ENCODE measurements at regions not wholly inside any gene's neighbourhood (a gene's known extent, or its start where the extent isn't known, plus 50 kb on each side); places are given as distances from the start of the nearest gene placed in this dataset.
"Not testable (repeated sequence)": the region's sequence is repeated elsewhere in the genome, so short reads cannot be mapped to it uniquely, and the experiment has no call there.

DNA sequence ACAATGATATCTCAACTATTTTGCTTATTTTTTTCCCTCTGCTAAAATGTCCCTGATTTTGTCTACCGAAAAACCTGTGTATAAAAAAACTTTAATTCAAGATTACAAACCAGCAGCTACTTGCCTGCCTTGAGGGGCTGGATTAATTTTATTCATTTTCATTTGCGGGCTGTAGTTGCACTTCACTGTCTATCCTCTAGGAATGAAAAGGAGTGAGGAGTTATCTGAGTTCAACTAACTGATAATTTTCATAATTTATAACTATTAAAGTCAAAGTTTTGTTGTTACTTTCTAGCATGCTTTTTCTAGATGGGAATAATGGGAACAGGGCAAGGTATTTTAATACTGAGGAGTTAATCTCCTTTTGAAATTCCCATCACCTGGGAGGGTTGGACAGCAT, 50.3 kb upstream of the AGTPBP1 start:
- not testable (repeated sequence) for H3K27ac ChIP-seq; ATAC-seq (ENCODE audit: insufficient number of reproducible peaks, low FRiP score, low read depth); DNase-seq (ENCODE audit: low spot score); H3K9me3 ChIP-seq; H3K36me3 ChIP-seq; H3K27me3 ChIP-seq (replicated peaks; ENCODE audit: insufficient read depth); H3K4me3 ChIP-seq; H3K4me1 ChIP-seq (ENCODE audit: control insufficient read depth in 1 of 2, low read depth in 2 of 2)

DNA sequence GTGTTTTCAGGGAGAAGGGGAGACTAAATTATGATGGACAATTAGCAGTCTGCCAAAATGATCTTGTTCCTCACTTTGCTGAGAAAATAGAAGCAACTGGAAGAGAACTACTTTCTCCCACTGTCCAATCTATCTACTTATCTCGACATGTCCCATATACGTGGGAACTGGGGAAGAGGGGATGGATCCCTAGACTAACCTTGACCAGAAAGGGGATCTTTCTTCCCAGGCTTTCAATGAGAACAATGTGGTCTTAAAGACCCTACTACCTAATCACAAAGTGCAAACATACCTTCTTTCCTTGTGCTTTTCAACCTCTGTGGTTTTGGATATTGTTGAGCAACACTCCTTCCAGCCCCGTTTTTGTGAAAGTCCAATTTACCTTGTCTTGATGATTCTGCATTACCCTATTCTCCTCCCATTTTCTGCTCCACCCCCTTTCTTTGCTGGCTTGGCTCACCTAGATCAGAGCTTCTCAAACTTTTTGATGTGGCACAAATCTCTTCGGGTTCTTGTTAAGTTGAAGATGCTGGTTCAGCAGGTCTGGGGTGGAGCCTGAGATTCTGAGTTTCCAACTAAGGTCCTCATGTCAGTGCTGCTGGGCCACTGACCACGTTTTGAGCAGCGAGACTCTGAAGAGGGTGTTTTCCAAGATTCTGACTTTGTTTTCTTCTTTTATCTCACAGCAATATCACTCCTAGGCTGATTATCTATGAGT, 61.4 kb upstream of the AGTPBP1 start:
- Histone ChIP-seq H3K4me1 (ENCODE audit: control insufficient read depth in 1 of 2, low read depth in 2 of 2) (peaks cover 8 to 13% of the 10 kb centered on the region in 2 donors), H3K27ac (peak overlapping the region in 1 of 2 donors; percentile 21)
- H3K36me3 ChIP-seq; DNase-seq (ENCODE audit: low spot score); H3K27me3 ChIP-seq (replicated peaks; ENCODE audit: insufficient read depth); H3K9me3 ChIP-seq; ATAC-seq (ENCODE audit: insufficient number of reproducible peaks, low FRiP score, low read depth); H3K4me3 ChIP-seq: not testable (repeated sequence)

DNA sequence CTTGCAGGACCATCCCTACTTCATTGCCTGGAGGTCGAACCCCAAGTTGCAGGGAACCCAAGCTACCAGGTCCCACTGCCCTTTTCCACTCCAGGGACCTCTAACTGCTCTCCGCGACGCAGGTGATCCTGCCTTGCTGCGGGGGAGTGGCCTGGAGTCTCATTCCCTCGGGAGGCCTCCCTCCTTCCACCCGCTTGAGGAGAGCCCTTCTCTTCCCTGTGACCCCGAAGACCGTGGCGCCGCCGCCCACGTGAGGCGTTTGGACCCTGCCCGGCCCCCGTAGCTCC, 63.0 kb upstream of the AGTPBP1 start:
- peak; percentile 6 for ATAC-seq (ENCODE audit: insufficient number of reproducible peaks, low FRiP score, low read depth)
- peak overlapping the region; percentile 95 for H3K4me3 ChIP-seq
- DNase-seq (ENCODE audit: low spot score); H3K36me3 ChIP-seq; H3K27me3 ChIP-seq (replicated peaks; ENCODE audit: insufficient read depth); H3K9me3 ChIP-seq: not testable (repeated sequence)
- H3K4me1 ChIP-seq (ENCODE audit: control insufficient read depth in 1 of 2, low read depth in 2 of 2), result peaks cover 8 to 13% of the 10 kb centered on the region in 2 donors
- H3K27ac ChIP-seq, result peak overlapping the region; percentile 90 to 91

DNA sequence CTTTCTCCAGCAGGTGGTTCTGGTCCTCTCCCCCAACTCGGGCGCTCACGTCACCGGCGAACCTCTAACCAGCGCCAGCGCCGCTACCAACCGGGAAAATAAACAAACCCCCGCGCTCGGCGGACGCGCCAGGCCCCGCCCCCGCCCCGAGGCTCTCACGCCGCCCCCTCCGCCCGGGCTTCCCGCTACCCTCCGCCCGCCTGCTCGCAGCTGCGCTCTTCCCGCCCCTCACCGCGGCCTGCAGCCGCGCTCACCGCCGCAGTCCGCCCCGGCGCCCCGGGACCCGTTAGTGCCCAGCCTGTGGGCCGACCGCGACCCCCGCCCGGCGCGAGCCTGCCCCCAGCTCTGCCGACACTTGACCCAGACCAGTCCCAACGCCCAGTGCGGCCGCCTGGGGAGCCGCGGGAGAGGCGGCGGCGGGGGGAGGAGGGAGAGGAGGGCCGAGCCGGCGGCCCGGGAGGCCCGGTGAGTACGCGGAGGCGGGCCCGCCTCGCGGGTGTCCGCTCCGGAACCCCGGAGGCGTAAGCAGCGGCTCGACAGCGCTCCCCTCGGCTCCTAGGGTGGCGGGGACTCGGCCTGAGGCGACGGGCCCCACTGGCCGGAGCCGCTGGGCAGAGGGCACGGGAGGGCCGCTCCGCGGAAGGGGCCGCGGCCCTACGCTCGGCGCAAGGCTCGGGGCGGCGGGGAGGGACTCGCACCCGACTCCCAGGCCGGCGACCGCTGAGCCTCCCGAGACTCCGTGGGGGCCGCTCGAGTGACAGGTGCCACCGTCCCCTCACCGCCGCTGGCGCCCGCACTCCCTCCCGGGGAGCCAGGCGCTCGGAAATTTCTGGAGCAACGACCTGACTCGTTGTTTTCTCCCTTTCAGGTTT, 63.6 kb upstream of the AGTPBP1 start:
- H3K27me3 ChIP-seq (replicated peaks; ENCODE audit: insufficient read depth); H3K36me3 ChIP-seq; H3K9me3 ChIP-seq: not testable (repeated sequence)
- Histone ChIP-seq H3K4me3 (peak overlapping the region; percentile 95), H3K4me1 (ENCODE audit: control insufficient read depth in 1 of 2, low read depth in 2 of 2) (peaks cover 8 to 13% of the 10 kb centered on the region in 2 donors), H3K27ac (peak overlapping the region; percentile 90 to 91)
- TF ChIP-seq CTCF (IDR thresholded peaks at IDR 0.05), result peak; percentile 19
- peak; percentile 15 for DNase-seq (ENCODE audit: low spot score)
- peak; percentile 88 for ATAC-seq (ENCODE audit: insufficient number of reproducible peaks, low FRiP score, low read depth)

- not testable (repeated sequence) for H3K4me3 ChIP-seq; ATAC-seq (ENCODE audit: insufficient number of reproducible peaks, low FRiP score, low read depth); DNase-seq (ENCODE audit: low spot score); H3K9me3 ChIP-seq; H3K27ac ChIP-seq; H3K36me3 ChIP-seq; H3K27me3 ChIP-seq (replicated peaks; ENCODE audit: insufficient read depth)
- H3K4me1 ChIP-seq (ENCODE audit: control insufficient read depth in 1 of 2, low read depth in 2 of 2), result peaks cover 8 to 13% of the 10 kb centered on the region in 2 donors
Measured at GRCh38 chr9:85808329-85808728, 66.6 kb upstream of the AGTPBP1 start.

GRCh38 chr9:85813388-85813787, 71.6 kb upstream of the AGTPBP1 start:
- not testable (repeated sequence) for H3K27me3 ChIP-seq (replicated peaks; ENCODE audit: insufficient read depth); H3K9me3 ChIP-seq; DNase-seq (ENCODE audit: low spot score); ATAC-seq (ENCODE audit: insufficient number of reproducible peaks, low FRiP score, low read depth); H3K27ac ChIP-seq; H3K4me3 ChIP-seq; H3K36me3 ChIP-seq; H3K4me1 ChIP-seq (ENCODE audit: control insufficient read depth in 1 of 2, low read depth in 2 of 2)

GRCh38 chr9:85814800-85815199, 73.0 kb upstream of the AGTPBP1 start:
- not testable (repeated sequence) for H3K27me3 ChIP-seq (replicated peaks; ENCODE audit: insufficient read depth); H3K9me3 ChIP-seq; H3K4me1 ChIP-seq (ENCODE audit: control insufficient read depth in 1 of 2, low read depth in 2 of 2); H3K4me3 ChIP-seq; H3K36me3 ChIP-seq; DNase-seq (ENCODE audit: low spot score); H3K27ac ChIP-seq; ATAC-seq (ENCODE audit: insufficient number of reproducible peaks, low FRiP score, low read depth)

- peaks cover 0 to 12% of the 10 kb centered on the region in 2 donors for H3K4me1 ChIP-seq (ENCODE audit: control insufficient read depth in 1 of 2, low read depth in 2 of 2)
- not testable (repeated sequence) for H3K4me3 ChIP-seq; DNase-seq (ENCODE audit: low spot score); H3K36me3 ChIP-seq; H3K27me3 ChIP-seq (replicated peaks; ENCODE audit: insufficient read depth); ATAC-seq (ENCODE audit: insufficient number of reproducible peaks, low FRiP score, low read depth); H3K27ac ChIP-seq; H3K9me3 ChIP-seq
- TF ChIP-seq CTCF (IDR thresholded peaks at IDR 0.05), result peak; percentile 28
Measured at GRCh38 chr9:85818971-85819370, 77.2 kb upstream of the AGTPBP1 start.

DNA sequence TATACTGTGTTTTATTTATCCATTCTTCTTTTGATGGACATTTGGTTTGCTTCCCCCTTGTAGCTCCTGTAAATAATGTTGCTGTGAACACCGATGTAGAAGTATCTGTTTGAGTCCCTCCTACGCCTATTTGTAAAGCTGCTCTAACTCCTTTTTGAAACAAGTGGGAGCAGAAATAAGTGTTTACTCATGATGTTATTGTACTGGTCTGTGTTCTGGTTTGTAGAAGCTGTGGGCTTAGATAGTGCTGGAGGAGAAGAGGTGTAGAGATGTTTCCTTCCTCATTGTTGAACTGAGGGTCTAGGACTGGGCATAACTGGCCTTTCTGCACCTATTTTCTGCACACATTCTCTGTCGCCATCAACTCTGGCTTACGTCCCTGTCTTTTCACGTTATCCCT, 78.8 kb upstream of the AGTPBP1 start:
- not testable (repeated sequence) for H3K4me3 ChIP-seq; DNase-seq (ENCODE audit: low spot score); ATAC-seq (ENCODE audit: insufficient number of reproducible peaks, low FRiP score, low read depth); H3K36me3 ChIP-seq; H3K27ac ChIP-seq; H3K27me3 ChIP-seq (replicated peaks; ENCODE audit: insufficient read depth); H3K9me3 ChIP-seq
- H3K4me1 ChIP-seq (ENCODE audit: control insufficient read depth in 1 of 2, low read depth in 2 of 2), result peaks cover 0 to 12% of the 10 kb centered on the region in 2 donors

- not testable (repeated sequence) for H3K9me3 ChIP-seq; ATAC-seq (ENCODE audit: insufficient number of reproducible peaks, low FRiP score, low read depth); DNase-seq (ENCODE audit: low spot score); H3K27ac ChIP-seq; H3K4me3 ChIP-seq; H3K27me3 ChIP-seq (replicated peaks; ENCODE audit: insufficient read depth); H3K36me3 ChIP-seq
- peaks cover 0 to 12% of the 10 kb centered on the region in 2 donors for H3K4me1 ChIP-seq (ENCODE audit: control insufficient read depth in 1 of 2, low read depth in 2 of 2)
Measured at GRCh38 chr9:85824949-85825348, 83.2 kb upstream of the AGTPBP1 start.
